ENCODE measurements at regions not wholly inside any gene's neighbourhood (a gene's known extent, or its start where the extent isn't known, plus 50 kb on each side); places are given as distances from the start of the nearest gene placed in this dataset.
"Not testable (repeated sequence)": the region's sequence is repeated elsewhere in the genome, so short reads cannot be mapped to it uniquely, and the experiment has no call there.

DNA sequence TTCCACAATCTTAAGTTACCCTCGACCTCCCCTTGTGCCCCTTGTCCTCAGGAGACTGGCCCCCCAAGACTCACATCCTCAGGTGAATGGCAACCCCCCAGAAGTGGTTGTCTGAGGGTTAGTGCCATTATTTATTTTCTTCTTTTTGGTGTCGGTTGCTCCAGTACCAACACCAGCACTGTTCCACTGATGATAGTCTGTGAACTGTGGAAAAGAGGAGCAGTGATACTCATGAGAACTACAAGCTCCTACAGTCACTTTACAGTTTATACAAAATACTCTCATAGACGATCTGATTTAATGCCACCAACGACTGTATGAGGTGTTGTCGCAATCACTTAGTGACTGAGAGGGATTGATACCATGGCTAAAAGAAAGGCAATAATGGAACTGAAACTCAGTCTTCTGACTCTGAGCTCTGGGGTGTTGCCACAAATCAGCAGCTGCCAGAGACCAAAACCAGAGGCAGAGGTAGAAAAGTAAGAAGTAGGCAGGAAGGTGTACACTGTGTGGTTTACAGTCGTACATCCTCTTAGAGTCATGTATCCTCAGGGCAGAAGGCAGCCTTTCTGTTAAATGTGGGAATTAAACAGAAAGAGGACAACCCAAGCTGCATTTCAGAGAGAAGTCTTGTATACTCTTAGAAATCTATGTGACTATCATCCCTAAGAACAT lies 90.8 kb upstream of the ADCY2 start:
- not testable (repeated sequence) for DNase-seq (ENCODE audit: low read depth)

DNA sequence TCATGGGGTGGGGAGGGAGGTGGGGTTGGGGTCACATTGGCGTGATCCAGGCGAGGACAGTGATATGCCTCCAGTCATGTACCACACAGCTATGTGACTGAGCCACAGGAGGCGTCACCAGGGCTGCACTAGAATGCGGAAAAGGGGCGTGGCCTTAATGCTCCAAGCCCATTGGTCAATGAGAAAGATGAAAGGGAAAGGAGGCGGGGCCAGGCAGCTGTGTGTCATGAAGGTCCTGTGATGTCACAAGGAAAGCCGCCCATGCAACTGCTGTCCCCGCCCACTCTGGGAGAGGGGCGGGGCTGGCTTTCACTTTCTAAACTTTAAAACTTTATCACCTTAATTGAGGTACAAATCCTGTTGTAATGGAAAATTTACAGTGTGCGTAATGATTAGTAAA lies 89.4 kb upstream of the ADCY2 start:
- DNase-seq (ENCODE audit: low read depth) = not testable (repeated sequence)

DNA sequence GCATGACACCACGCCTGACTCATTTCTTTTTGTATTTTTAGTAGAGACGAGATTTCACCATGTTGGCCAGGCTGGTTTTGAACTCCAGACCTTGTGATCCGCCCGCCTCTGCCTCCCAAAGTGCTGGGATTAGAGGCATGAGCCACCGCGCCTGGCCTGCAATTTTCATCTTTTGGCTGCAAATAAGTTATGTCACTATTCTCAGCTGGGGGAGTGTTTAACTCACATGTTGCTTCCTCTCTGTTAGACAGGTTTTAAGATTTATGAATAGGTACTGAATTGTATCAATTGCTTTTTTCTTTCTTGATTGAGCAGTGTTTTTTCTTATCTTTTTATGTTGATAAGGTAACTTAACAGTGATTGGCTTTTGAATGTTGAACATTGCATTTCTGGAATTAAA lies 88.2 kb upstream of the ADCY2 start:
- DNase-seq (ENCODE audit: low read depth) = not testable (repeated sequence)

GRCh38 chr5:7309715-7310114 lies 86.2 kb upstream of the ADCY2 start:
- DNase-seq (ENCODE audit: low read depth) = not testable (repeated sequence)

DNA sequence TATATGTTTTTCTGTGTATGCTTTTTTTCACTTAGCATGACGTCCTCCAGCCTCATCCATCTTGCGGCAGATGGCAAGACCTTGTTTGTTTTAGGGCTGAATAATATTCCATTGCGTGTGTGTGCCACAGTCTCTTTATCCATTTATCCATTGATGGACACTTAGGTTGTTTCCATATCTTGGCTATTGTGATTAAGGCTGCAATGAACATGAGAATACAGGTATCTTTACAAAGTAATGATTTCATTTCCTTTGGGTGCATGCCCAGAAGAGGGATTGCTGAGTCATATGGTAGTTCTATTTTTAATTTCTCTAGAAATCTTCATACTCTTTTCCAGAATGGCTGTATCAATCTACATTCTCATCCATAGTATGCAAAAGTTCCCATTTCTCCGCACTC lies 85.3 kb upstream of the ADCY2 start:
- not testable (repeated sequence) for DNase-seq (ENCODE audit: low read depth)

- no peak for DNase-seq (ENCODE audit: low read depth)
Measured at GRCh38 chr5:7315118-7315517, 80.8 kb upstream of the ADCY2 start.

DNA sequence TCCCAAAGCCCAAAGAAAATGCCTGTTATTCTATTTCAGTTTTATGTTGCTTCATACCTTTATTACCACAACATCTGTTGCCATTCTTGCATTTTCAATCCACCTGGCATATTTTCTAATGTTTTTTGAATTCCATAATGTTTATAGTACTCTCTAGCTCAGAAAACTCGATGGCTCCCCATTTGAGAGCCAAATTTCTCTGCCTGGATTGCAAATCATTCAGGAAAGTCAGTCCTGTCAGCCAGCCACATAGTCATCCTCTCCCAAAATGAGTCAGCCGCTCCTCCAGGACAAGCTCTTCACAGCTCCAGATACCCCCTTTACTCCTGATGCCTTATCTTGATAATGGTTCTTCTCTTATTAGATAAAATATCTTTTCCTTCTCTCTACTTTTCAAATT lies 78.2 kb upstream of the ADCY2 start:
- DNase-seq (ENCODE audit: low read depth) = no peak

- DNase-seq (ENCODE audit: low read depth) = no peak
Measured at GRCh38 chr5:7320701-7321301, 75.1 kb upstream of the ADCY2 start.

DNA sequence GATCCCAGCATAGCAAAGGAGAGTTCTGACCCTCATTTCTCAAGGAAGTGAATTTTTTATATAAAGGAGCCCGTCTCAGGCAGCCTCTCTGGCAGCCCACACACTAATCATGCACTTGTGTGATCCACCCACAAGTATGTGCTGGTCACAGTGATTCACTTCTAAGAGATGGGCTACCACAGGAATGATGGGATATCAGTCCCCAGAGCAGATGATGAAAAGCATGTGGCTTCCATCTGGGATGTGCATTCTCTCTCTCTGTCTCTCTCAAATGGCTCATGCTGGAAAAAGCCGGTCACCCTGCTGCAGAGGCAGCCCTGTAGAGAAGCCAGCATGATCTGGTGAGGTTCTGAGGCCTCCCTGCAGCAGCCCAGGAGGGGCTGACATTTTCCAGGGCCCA lies 74.2 kb upstream of the ADCY2 start:
- DNase-seq (ENCODE audit: low read depth) = no peak

DNA sequence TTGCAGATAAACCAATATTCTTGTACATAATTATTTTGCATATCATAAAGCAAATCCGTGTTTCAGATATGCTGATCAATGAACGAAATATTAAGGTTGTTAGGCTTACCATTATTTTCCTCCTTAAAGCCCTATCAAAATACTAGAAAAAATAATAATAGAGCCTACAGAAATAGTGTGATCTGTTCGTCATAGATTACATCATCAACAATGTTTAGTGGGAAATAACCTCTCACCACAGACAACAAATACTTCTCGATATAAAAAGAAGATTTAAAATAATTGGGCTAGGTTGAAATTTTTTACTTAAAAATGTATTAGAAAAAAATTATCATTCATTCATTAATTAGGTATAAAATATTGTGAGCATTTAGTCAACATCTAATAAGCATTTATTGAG lies 71.0 kb upstream of the ADCY2 start:
- DNase-seq (ENCODE audit: low read depth) = no peak

DNA sequence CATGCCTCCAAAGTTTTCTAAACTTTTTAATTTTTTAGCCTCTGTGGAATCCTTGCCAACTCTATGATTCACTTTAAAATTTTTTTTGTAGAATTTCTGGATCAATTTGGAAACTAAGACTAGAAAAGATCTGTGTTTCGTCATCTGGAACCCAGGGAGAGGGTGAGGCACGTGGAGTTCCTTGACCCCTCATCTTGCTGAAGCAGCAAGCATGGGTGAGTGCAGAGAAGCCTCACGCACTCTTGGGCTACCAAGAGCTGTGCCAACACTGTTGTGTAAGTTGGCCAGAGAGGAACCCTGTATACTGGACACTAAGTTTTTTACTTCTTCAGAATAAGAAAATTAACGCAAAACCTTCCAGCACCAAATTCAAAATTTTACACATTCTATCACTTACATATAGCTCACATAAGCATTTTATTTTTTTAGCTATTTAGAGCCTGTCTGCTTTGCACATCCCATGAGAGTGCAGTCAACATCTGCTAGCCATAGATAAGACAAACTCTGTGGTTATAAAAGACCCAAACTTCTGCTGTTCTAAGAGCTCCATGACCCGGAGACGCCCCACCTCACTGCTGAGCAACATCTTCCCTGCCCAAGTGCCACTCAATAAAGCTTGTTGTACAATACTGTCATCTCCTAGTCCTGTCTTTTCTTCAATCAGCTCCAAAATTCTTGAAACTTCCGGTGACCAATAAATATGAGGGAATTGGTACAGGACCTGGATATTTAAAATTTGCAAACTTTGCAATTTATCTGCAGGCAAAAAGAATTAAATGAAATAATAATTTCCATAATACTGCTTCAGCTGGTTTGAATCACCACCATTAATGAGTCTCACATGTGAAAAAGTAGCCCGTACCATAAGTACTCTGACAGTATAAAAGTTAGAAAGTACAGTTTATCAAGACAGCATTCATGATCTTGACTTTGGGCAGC lies 69.7 kb upstream of the ADCY2 start:
- no peak for DNase-seq (ENCODE audit: low read depth)

DNA sequence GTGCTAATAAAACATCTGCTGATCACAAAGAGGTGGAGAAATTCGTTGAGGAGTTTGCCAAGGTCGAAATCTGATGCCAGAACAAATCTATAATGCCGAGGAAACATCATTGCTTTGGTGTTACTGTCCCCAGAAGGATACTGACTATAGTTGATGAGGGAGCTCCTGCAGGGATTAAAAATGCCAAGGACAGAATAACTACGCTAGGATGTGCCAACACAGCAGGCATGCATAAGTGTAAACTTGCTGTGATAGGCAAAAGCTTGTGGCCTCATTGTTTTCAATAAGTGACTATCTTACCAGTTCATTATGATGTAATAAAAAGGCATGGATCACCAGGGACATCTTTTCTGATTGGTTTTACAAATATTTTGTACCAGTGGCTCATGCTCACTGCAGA lies 66.8 kb upstream of the ADCY2 start:
- no peak for DNase-seq (ENCODE audit: low read depth)

- DNase-seq (ENCODE audit: low read depth) = no peak
Measured at GRCh38 chr5:7329712-7330111, 66.2 kb upstream of the ADCY2 start.

- no peak for DNase-seq (ENCODE audit: low read depth)
Measured at GRCh38 chr5:7330256-7330655, 65.7 kb upstream of the ADCY2 start.

DNA sequence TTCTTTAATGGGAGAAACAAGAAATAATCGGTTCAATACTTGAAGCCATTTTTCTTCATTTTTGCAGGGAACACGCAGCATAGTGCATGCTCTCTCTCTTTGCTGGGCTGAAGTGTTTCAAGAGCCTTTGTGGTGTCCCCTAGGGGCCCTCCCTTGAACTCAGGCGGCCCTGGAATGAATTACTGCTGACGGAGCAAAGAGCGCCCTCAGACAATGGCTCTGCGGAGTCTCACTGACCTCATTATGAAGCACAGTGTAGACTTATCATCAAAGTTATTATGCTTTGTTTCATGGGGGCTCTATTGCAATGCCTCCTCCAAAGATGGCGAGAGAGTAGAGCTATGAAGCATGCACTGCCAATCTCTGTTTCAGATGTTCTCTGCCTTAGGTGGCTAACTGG lies 64.8 kb upstream of the ADCY2 start:
- DNase-seq (ENCODE audit: low read depth) = no peak
